HUDEP-2 (cell line): ENCODE measurements at regions not wholly inside any gene's neighbourhood (a gene's known extent, or its start where the extent isn't known, plus 50 kb on each side); places are given as distances from the start of the nearest gene placed in this dataset.
A peak's percentile ranks its signal among the peaks of the same experiment; 100 is the strongest.

ENCODE experiments used
- DNase-seq, 76 experiments: peaks; one replicate each; lab custom pipeline; 2025; ENCODE audit not compliant: unreplicated experiment in 76 of 76; lab: John Stamatoyannopoulos, UW

DNA sequence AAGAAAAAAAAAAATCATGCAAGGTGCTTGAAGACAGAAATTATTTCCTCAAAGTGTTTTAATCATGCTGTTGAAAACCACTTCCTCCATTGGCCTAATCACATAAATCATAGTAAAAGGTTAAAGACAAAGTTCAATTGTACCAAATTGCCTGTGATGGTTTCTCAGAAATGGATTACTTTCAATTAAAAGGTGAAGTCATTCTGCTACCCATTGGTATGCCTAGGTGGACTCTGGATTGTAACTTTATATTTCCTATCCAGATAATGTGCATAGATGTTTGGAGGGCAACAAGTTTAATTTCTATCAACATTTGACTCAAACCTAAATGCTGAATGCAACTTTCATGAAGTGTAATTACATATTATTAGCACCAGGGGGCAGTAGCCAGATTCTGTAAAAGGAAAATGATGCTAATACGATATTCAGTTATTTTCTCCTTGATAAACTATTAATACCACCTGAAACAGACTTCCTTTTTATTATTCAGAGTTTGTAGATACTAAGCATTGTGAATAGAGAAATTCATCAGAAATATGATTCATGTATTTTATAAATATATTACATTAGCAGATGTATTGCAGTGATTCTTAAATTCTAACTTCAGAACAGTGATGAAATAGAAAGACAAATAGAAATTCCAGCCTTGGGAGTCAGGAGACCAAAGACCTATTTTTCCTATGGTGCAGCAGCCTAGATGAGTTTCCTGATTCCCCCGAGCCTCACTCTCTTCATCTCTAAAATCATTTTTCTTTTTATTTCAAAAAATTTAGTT lies 148.2 kb downstream of the CAAP1 start:
- DNase-seq: peak in 3 of 76 experiments; percentile 9 to 12 (median 12)

- no peak for DNase-seq
These were observed 149.7 kb downstream of the CAAP1 start for GRCh38 chr9:26742828-26743476.

- DNase-seq: no peak
These were observed 157.4 kb downstream of the CAAP1 start for GRCh38 chr9:26735160-26735559.

DNA sequence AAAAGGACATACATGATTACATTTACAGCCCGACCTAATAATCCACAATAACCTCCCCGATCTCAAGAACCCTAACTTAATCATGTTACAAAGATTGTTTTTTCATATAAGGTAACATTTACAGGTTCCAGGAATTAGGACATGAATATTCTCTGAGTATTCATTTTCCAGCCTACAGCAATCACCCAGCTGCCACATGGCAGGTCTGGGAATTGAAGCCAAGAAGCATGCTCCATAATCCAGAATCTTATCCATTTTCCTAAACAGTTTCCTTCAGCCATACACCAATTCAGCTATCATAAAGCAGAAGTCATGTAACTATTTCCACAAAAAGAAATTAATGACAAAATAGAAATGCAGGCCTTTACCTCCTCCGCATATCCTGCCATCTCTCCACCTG lies 163.4 kb downstream of the CAAP1 start:
- no peak for DNase-seq

DNA sequence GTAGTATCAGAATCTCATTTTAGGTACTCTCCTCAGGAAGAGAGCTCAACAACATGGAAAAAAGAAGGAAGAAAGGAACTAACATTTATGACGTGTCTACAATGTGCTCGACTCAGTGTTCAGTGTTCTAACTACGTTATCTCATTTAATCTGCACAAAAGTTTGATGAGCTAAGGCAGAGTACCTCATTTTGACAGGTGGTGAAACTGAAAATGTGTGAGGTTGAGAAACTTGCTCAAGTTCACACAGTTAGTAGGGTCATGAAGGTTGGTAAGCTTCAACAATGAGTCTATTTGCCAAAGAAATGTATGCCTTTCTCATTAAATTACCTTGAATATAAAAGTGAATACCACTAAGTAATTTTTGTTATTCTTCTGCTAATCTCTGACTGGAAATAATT lies 165.1 kb downstream of the CAAP1 start:
- no peak for DNase-seq

GRCh38 chr9:26725573-26725972 lies 167.0 kb downstream of the CAAP1 start:
- DNase-seq: no peak

DNA sequence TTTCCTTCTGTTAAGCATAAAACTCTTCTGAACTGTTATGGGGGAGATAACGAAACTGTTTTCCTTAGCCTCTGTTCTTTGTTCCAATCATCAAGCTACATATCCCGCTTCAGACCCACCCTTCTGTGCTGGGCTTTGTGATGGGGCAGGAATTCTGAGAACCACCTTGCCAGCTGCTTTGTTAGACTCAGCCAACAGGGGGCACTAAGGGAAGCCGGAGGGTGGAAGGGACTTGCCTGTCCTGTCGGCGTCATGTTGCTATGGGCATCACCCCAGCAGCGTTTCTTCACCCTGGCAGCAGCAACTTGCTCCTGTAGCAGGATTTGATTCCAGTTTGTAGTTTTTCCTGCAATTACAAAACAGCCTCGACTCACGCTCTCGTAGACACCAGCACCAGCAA lies 169.1 kb downstream of the CAAP1 start:
- DNase-seq: peak in 42 of 76 experiments; percentile 1 to 55 (median 22)

- no peak for DNase-seq
These were observed 169.8 kb downstream of the CAAP1 start for GRCh38 chr9:26722755-26723154.

DNA sequence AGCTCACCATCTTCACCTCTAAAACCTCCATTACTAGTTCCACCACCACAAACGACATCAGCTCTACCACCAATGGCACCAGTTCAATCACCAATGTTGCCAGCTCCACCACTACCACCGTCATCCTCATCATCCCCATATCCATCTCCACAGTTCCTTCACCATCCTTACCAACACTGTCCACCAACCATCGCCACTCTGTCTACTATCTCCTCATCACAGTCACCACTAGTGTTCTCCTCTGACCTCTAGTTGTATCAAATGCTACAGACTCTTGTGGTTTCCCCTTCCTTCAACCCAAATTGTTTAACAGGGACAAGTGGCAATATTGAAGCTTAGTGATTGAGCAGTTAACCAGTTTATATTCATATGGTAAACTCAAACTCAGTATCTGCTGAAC lies 182.6 kb downstream of the CAAP1 start:
- DNase-seq: no peak

DNA sequence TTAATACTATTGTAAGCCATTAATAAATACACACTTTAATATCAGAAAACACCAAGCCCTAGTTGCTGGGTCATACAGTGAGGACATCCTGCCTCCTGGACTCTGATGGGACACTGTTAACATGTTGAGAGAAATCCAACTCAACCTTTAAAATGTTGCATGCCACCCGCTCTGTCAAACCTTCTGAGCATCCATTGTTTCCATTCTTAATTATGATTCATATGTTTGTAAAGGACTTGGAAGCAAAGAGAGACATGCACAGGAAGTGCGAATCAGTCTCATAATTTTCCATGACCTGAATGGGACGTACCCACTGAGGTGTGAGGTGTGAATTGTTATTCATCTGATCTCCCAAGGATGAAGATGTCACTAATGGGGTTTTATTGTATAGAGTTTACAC lies 186.4 kb downstream of the CAAP1 start:
- no peak for DNase-seq

- no peak for DNase-seq
These were observed 197.3 kb downstream of the CAAP1 start for GRCh38 chr9:26695298-26695622.

GRCh38 chr9:26694381-26695297 lies 198.0 kb downstream of the CAAP1 start:
- DNase-seq: no peak

- no peak for DNase-seq
These were observed 203.6 kb downstream of the CAAP1 start for GRCh38 chr9:26689041-26689440.

- no peak for DNase-seq
These were observed 205.2 kb downstream of the CAAP1 start for GRCh38 chr9:26687421-26687820.

DNA sequence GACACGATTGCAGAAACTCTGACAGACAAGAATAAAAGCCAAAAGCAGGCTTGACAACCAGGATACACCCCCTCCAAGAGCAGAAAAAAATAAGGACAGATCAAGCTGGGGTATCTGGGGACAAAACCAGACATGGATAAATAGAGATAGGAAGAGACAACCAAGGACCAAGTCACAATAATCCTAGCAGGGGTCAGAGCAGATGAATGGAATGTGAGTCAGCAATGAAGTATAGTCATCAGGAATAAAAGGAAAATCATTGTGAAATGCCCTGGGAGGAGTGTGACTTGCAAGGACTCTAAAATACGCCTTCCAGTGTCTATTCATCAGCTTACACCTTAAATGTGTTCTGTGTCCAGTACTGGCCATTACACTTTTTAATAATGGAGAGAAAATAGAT lies 206.8 kb downstream of the CAAP1 start:
- DNase-seq: no peak

GRCh38 chr9:26684029-26684428 lies 208.6 kb downstream of the CAAP1 start:
- no peak for DNase-seq

GRCh38 chr9:26682796-26683496 lies 209.7 kb downstream of the CAAP1 start:
- DNase-seq: no peak

GRCh38 chr9:26682041-26682440 lies 210.6 kb downstream of the CAAP1 start:
- DNase-seq: no peak

DNA sequence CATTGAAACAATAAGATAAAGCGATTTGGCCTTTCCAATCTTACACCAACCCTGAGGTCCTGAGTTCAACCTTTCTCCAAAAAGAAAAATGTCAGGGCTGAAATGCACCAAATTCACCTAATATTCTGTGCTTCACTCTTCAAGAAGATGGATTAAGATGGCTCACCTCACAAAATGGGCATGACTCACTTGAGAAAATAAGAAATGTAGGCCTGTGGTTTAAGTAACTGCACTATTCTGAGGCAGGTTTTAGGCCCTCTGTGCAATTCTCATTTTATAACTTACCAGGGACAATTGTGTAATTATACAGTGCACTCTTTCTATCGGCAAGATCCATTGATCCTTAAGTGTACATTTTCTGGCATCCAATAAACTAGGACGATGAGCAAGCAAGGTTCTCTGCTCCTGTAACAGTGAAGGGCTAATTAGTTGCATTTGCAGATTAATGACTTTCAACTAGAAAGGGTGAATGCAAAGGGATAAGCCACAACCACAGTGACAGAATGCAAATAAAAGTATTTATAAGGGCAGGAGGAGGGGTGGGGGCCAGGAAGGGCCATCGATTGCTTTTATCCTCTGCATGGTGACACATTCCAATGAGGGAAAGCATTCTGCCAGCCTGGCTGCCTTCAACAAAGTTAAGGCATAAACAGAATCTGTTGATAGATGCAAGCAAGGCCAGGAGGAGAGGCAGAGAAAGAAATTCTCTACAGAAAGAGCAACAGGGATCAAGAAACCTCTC lies 214.5 kb downstream of the CAAP1 start:
- no peak for DNase-seq

DNA sequence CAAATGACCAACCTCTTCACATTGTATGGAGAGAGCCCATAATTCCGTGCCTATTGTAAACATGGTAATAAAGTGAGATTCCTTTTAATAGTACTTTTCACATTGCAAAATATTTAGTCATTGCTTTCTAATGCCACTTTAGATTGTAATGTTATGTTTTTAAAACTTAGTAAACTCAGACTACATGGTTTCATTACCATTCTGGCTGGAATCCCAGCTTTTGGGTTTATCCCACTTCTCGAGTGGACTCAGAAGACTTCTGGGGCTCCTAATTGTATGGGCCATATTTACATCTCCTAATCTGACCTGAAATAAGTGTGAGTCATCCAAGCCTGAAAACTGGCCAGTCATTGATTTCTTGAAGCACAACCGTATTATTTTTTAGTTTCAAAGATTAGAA lies 217.6 kb downstream of the CAAP1 start:
- no peak for DNase-seq
